ENCODE measurements at regions not wholly inside any gene's neighbourhood (a gene's known extent, or its start where the extent isn't known, plus 50 kb on each side); places are given as distances from the start of the nearest gene placed in this dataset.

DNA sequence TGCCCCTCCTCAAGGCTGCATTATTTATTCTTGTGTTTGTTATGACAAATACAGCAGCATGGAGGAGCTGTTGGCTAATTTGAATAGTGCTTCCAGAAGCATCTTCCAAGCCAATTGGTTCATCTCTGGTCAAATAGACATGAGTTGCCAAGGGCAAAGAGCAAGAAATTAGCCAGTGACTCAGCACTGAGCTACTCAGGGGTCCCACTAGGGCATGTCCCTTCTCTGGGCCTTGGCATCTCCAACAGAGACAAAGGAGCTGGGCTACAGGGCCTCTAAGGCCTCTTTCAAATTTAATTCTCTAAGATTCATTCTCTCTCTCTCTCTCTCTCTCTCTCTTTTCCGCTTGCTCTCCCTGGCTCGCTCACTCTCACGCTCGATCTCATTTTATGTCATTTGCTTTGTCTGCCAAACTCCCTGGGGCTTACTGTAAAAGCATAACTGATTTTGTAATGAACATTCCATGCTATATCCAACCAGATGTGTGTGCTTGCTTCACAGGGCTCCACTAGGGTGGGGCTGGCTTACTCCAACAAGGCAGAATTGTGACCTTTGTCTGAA, 86.7 kb upstream of the MAGEA4 start:
- no peaks in the 10 kb centered on the region for H4K20me1 ChIP-seq (replicated peaks; ENCODE audit: insufficient read depth)
- H3K9me2 ChIP-seq (ENCODE audit: insufficient read depth), result no peaks in the 10 kb centered on the region; the same call in 1 of the 2 replicates
- no peak overlapping the region for H3K4me3 Mint-ChIP-seq
- no peak overlapping the region for H3K4me3 ChIP-seq
- H3K4me2 ChIP-seq, result no peak overlapping the region
- TF ChIP-seq ZNF462 (CRISPR knock-in tag; IDR thresholded peaks at IDR 0.05) (no peak), EZH2 (IDR thresholded peaks at IDR 0.05; ENCODE audit: low read depth, unreplicated experiment) (no peak), POLR2AphosphoS5 (IDR thresholded peaks at IDR 0.05; ENCODE audit: low read depth) (no peak), STAT1 (IDR thresholded peaks at IDR 0.05; ENCODE audit: unreplicated experiment) (no peak), JUNB (IDR thresholded peaks at IDR 0.05; ENCODE audit: unreplicated experiment) (no peak), ZNF331 (CRISPR knock-in tag; IDR thresholded peaks at IDR 0.05; ENCODE audit: low read depth) (no peak), ZNF114 (CRISPR knock-in tag; IDR thresholded peaks at IDR 0.05) (no peak), EZH2phosphoT487 (IDR thresholded peaks at IDR 0.05; ENCODE audit: unreplicated experiment) (no peak)
- TF ChIP-seq, protein P1, sequence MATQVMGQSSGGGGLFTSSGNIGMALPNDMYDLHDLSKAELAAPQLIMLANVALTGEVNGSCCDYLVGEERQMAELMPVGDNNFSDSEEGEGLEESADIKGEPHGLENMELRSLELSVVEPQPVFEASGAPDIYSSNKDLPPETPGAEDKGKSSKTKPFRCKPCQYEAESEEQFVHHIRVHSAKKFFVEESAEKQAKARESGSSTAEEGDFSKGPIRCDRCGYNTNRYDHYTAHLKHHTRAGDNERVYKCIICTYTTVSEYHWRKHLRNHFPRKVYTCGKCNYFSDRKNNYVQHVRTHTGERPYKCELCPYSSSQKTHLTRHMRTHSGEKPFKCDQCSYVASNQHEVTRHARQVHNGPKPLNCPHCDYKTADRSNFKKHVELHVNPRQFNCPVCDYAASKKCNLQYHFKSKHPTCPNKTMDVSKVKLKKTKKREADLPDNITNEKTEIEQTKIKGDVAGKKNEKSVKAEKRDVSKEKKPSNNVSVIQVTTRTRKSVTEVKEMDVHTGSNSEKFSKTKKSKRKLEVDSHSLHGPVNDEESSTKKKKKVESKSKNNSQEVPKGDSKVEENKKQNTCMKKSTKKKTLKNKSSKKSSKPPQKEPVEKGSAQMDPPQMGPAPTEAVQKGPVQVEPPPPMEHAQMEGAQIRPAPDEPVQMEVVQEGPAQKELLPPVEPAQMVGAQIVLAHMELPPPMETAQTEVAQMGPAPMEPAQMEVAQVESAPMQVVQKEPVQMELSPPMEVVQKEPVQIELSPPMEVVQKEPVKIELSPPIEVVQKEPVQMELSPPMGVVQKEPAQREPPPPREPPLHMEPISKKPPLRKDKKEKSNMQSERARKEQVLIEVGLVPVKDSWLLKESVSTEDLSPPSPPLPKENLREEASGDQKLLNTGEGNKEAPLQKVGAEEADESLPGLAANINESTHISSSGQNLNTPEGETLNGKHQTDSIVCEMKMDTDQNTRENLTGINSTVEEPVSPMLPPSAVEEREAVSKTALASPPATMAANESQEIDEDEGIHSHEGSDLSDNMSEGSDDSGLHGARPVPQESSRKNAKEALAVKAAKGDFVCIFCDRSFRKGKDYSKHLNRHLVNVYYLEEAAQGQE (IDR thresholded peaks at IDR 0.05; ENCODE audit: unreplicated experiment), result no peak
- TF ChIP-seq, protein P2, sequence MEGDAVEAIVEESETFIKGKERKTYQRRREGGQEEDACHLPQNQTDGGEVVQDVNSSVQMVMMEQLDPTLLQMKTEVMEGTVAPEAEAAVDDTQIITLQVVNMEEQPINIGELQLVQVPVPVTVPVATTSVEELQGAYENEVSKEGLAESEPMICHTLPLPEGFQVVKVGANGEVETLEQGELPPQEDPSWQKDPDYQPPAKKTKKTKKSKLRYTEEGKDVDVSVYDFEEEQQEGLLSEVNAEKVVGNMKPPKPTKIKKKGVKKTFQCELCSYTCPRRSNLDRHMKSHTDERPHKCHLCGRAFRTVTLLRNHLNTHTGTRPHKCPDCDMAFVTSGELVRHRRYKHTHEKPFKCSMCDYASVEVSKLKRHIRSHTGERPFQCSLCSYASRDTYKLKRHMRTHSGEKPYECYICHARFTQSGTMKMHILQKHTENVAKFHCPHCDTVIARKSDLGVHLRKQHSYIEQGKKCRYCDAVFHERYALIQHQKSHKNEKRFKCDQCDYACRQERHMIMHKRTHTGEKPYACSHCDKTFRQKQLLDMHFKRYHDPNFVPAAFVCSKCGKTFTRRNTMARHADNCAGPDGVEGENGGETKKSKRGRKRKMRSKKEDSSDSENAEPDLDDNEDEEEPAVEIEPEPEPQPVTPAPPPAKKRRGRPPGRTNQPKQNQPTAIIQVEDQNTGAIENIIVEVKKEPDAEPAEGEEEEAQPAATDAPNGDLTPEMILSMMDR (conservative IDR thresholded peaks at IDR 0.05; ENCODE audit: low read depth in 2 of 2), result no peak
- H3K9me3 Mint-ChIP-seq, result no peaks in the 10 kb centered on the region
- no peaks in the 10 kb centered on the region for H3K36me3 Mint-ChIP-seq (ENCODE audit: low read depth)
- H3K36me3 ChIP-seq (ENCODE audit: insufficient read depth), result no peaks in the 10 kb centered on the region
- no peaks in the 10 kb centered on the region for H3K4me1 ChIP-seq (ENCODE audit: insufficient read depth)
- peaks cover 2% of the 10 kb centered on the region for H3K27me3 Mint-ChIP-seq (ENCODE audit: insufficient read depth, low read depth, poor library complexity)
- no peak overlapping the region for H2AFZ ChIP-seq
- H3F3A ChIP-seq (replicated peaks; ENCODE audit: low read depth), result no peaks in the 10 kb centered on the region
- H3K79me2 ChIP-seq (replicated peaks; ENCODE audit: insufficient read depth), result no peaks in the 10 kb centered on the region
- DNase-seq (ENCODE audit: low spot score), result peak; percentile 0
- no peaks in the 10 kb centered on the region for H3K27me3 ChIP-seq (ENCODE audit: insufficient read depth)
- peaks cover 9% of the 10 kb centered on the region; the same call in 2 of the 3 replicates for H3K4me1 Mint-ChIP-seq
- H3K27ac Mint-ChIP-seq, result no peak overlapping the region
- no peak for ATAC-seq
- no peak overlapping the region for H3K27ac ChIP-seq (ENCODE audit: low read depth)

Data from GM23338 (cell line).